Epithelial cell of proximal tubule (primary cell): ENCODE measurements at regions not wholly inside any gene's neighbourhood (a gene's known extent, or its start where the extent isn't known, plus 50 kb on each side); places are given as distances from the start of the nearest gene placed in this dataset.

Experiments
- DNase-seq: peaks from one replicate; pipeline ENCODE4 v3.0.0-alpha.2; 2011; ENCODE audit warnings: low read depth
- H3K4me3 ChIP-seq: 2 replicates; pipeline ENCODE4 v1.5.1; 2011; ENCODE audit warnings: low read depth, mild to moderate bottlenecking, low read length
- CTCF ChIP-seq: conservative IDR thresholded peaks from 2 replicates; pipeline ENCODE4 v1.5.1; 2012; ENCODE audit warnings: low read depth, mild to moderate bottlenecking, low read length

GRCh38 chrX:121831601-121832000 is 784.2 kb downstream of the GLUD2 start:
- DNase-seq = no peak
- TF ChIP-seq CTCF = no peak
- no peak overlapping the region for H3K4me3 ChIP-seq

GRCh38 chrX:121832446-121832845 is 785.0 kb downstream of the GLUD2 start:
- no peak for TF ChIP-seq CTCF

GRCh38 chrX:121836000-121836399 is 788.6 kb downstream of the GLUD2 start:
- no peak overlapping the region for H3K4me3 ChIP-seq
- DNase-seq = peak; percentile 20
- no peak for TF ChIP-seq CTCF

More at GRCh38 chrX:121832446-121832845, 785.0 kb downstream of the GLUD2 start:
- no peak overlapping the region for H3K4me3 ChIP-seq
- no peak for DNase-seq

- DNase-seq = no peak
- TF ChIP-seq CTCF = no peak
- no peak overlapping the region for H3K4me3 ChIP-seq
Observed at GRCh38 chrX:121851033-121851432, 803.6 kb downstream of the GLUD2 start.

GRCh38 chrX:121853762-121854613 is 806.6 kb downstream of the GLUD2 start:
- TF ChIP-seq CTCF = no peak
- H3K4me3 ChIP-seq = no peak overlapping the region
- no peak for DNase-seq

GRCh38 chrX:121854614-121854911 is 807.2 kb downstream of the GLUD2 start:
- DNase-seq = no peak
- no peak overlapping the region for H3K4me3 ChIP-seq
- no peak for TF ChIP-seq CTCF
